Activated T-helper 2 cell treated with anti-CD3 and anti-CD28 coated beads, Interferon-gamma antibody, Interleukin-2, Interleukin-4, amounts not matched to agents 10 μg/mL and 5 μg/mL and 100 μg/mL, durations not matched to agents 14 hours and 24 hours and 36 hours (primary cell): ENCODE measurements at regions not wholly inside any gene's neighbourhood (a gene's known extent, or its start where the extent isn't known, plus 50 kb on each side); places are given as distances from the start of the nearest gene placed in this dataset.

ENCODE experiments used
- DNase-seq: peaks from one replicate; pipeline ENCODE4 v3.0.0; 2021; ENCODE audit warnings: low spot score
- H3K27ac Mint-ChIP-seq: one replicate; pipeline ENCODE4 v1.8.0; 2021; ENCODE audit warnings: mixed read lengths
- H3K27me3 Mint-ChIP-seq: one replicate; pipeline ENCODE4 v1.8.0; 2021; ENCODE audit warnings: low read depth, mixed read lengths
- H3K36me3 Mint-ChIP-seq: one replicate; pipeline ENCODE4 v1.8.0; 2021; ENCODE audit warnings: low read depth, mixed read lengths
- H3K4me1 Mint-ChIP-seq: one replicate; pipeline ENCODE4 v1.8.0; 2021; ENCODE audit warnings: low read depth, mixed read lengths
- H3K4me3 Mint-ChIP-seq: one replicate; pipeline ENCODE4 v1.8.0; 2021; ENCODE audit warnings: low read depth, mild to moderate bottlenecking, moderate library complexity, mixed read lengths
- H3K9me3 Mint-ChIP-seq: one replicate; pipeline ENCODE4 v1.8.0; 2021; ENCODE audit warnings: mixed read lengths
- intact Hi-C: fragments of 100-400 bp; cut with micrococcal nuclease; formaldehyde crosslinking; loops from one replicate; pipeline ENCODE4 v1.15.1; 2023

DNA sequence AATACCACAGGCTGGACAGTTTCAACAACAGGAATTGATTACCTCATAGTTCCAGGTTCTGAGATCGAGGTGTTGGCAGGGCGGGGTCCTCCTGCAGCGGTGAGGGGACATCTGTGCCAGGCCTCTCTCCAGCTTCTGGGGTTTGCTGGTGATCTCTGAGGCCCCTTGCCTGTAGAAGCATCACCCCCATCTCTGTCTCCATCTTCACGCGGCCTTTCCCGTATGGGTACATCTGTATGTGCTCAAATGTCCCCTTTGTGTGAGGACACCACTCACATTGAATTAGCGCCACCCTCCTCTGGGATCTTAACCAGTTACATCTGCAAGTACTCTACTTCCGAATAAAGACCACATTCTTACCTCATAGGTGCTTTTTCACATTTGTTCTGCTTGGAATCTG, 1029.9 kb downstream of the BRD1 start:
- H3K4me1 Mint-ChIP-seq, result no peaks in the 10 kb centered on the region
- H3K27me3 Mint-ChIP-seq, result no peaks in the 10 kb centered on the region
- H3K27ac Mint-ChIP-seq, result no peak overlapping the region
- peaks cover 6% of the 10 kb centered on the region for H3K9me3 Mint-ChIP-seq
- intact Hi-C loops, result no loop called here
- no peaks in the 10 kb centered on the region for H3K36me3 Mint-ChIP-seq
- no peak for DNase-seq
- no peak overlapping the region for H3K4me3 Mint-ChIP-seq

DNA sequence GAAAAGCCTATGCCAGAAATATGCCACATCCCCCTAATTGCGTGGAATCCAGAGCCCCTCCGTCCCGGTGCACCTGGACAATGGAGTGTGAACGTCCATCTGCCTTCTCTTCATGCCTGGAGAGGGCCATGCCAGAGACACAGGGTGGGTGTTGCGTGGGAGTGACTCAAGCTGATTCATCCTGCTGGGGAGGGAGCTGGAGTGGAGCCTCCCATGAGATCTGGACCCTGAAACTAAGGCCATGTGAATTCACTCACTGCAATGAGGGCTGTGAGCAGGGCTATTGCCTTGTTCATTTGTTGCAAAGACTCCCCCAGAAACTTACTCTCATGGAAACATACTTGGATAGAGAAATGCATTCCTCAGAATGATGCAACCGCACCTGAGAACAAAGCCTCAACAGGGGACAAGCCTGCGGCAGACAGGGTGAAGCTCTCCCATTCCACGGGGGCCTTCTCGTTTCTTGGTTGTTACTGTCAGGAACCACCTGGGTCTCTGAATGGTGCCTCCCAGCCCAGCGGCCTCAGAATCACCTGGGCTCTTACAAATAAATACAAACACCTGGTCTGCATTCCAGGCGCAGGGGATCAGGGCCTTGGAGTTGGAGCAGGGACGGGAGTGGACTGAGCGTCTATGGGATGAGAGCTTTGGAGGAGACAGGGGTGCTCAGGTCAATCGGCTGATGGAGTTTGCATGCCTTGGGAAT, 1031.2 kb downstream of the BRD1 start:
- no peaks in the 10 kb centered on the region for H3K27me3 Mint-ChIP-seq
- intact Hi-C loops, result no loop called here
- no peak for DNase-seq
- peaks cover 6% of the 10 kb centered on the region for H3K9me3 Mint-ChIP-seq
- no peaks in the 10 kb centered on the region for H3K4me1 Mint-ChIP-seq
- H3K27ac Mint-ChIP-seq, result no peak overlapping the region
- H3K4me3 Mint-ChIP-seq, result no peak overlapping the region
- no peaks in the 10 kb centered on the region for H3K36me3 Mint-ChIP-seq

GRCh38 chr22:48795664-48796063, 1032.0 kb downstream of the BRD1 start:
- H3K36me3 Mint-ChIP-seq, result no peaks in the 10 kb centered on the region
- DNase-seq, result no peak
- peaks cover 6% of the 10 kb centered on the region for H3K9me3 Mint-ChIP-seq
- intact Hi-C loops, result no loop called here
- no peak overlapping the region for H3K27ac Mint-ChIP-seq
- no peaks in the 10 kb centered on the region for H3K4me1 Mint-ChIP-seq
- H3K4me3 Mint-ChIP-seq, result no peak overlapping the region
- no peaks in the 10 kb centered on the region for H3K27me3 Mint-ChIP-seq

- H3K4me1 Mint-ChIP-seq, result no peaks in the 10 kb centered on the region
- peaks cover 6% of the 10 kb centered on the region for H3K9me3 Mint-ChIP-seq
- intact Hi-C loops, result no loop called here
- DNase-seq, result no peak
- no peak overlapping the region for H3K4me3 Mint-ChIP-seq
- no peaks in the 10 kb centered on the region for H3K27me3 Mint-ChIP-seq
- H3K27ac Mint-ChIP-seq, result no peak overlapping the region
- no peaks in the 10 kb centered on the region for H3K36me3 Mint-ChIP-seq
These were observed 1032.8 kb downstream of the BRD1 start for GRCh38 chr22:48794906-48795305.

DNA sequence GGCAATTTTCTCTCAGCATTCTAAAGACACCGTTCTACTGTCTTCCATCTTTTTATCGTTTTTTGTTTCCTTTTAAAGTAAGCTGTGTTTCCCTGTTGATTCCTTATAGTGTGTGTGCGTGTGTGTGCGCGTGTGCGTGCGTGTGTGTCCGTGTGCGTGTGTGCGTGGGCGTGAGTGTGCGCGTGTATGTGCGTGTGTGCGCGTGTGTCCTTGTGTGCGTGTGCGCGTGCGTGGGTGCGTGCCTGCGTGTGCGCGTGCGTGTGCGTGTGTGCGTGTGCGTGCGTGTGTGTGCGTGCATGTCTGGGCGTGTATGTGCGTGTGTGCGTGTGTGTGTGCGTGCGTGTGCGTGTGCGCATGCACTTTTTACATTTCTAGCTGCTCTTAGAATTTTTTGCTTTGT, 1033.7 kb downstream of the BRD1 start:
- H3K4me1 Mint-ChIP-seq, result no peaks in the 10 kb centered on the region
- H3K4me3 Mint-ChIP-seq, result no peak overlapping the region
- H3K36me3 Mint-ChIP-seq, result no peaks in the 10 kb centered on the region
- intact Hi-C loops, result no loop called here
- no peak overlapping the region for H3K27ac Mint-ChIP-seq
- H3K9me3 Mint-ChIP-seq, result peaks cover 6% of the 10 kb centered on the region
- no peak for DNase-seq
- H3K27me3 Mint-ChIP-seq, result no peaks in the 10 kb centered on the region

GRCh38 chr22:48786679-48786996, 1041.0 kb downstream of the BRD1 start:
- H3K9me3 Mint-ChIP-seq, result no peaks in the 10 kb centered on the region

DNA sequence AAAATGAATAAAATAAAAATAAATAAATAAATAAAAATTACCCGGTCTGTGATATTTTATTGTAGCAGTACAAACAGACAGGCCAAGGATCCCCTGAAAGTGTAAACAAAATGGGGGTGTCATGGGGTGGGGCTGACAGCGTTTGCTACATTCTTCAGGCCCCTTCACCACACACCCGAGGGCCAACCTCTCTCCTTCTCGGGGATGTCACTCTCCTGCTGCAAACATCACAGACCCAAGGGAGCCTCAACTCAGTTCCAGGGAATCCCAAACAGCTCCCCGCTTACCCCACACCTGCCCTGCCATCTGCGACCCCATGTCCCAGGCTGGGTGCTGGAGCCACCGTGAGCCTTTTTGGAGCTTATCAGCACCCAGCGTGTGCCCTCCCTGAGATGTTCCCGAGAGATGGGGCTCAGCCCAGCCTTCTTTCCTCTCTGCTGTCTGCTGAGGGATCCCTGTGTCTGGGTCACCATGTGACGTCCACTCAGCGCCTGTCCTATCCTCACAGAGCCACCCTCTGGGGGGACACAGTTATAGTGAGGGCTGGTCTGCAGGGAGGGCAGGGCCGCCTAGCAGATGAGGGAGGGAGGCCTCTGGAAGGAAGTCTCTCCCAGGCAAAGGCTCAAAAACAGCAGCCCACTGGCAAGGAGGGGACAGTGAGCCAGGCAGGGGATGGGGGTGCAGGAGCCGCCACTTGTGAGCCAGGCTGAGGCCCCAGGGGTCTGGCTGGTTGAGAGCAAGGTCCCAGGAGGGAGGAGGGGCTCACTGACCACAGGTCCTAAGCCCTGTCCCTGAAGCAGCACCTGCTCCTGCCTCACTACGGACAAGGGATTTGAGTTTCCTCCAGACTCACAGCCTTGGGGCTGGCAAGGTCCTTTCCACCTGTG, 1041.6 kb downstream of the BRD1 start:
- Mint-ChIP-seq H3K36me3 (no peaks in the 10 kb centered on the region), H3K4me1 (no peaks in the 10 kb centered on the region), H3K4me3 (no peak overlapping the region), H3K27me3 (no peaks in the 10 kb centered on the region), H3K9me3 (no peaks in the 10 kb centered on the region), H3K27ac (no peak overlapping the region)
- no peak for DNase-seq
- intact Hi-C loops, result no loop called here

More at GRCh38 chr22:48786679-48786996, 1041.0 kb downstream of the BRD1 start:
- intact Hi-C loops, result no loop called here
- H3K27me3 Mint-ChIP-seq, result no peaks in the 10 kb centered on the region
- H3K27ac Mint-ChIP-seq, result no peak overlapping the region
- H3K4me1 Mint-ChIP-seq, result no peaks in the 10 kb centered on the region
- no peak overlapping the region for H3K4me3 Mint-ChIP-seq
- H3K36me3 Mint-ChIP-seq, result no peaks in the 10 kb centered on the region
- DNase-seq, result no peak

DNA sequence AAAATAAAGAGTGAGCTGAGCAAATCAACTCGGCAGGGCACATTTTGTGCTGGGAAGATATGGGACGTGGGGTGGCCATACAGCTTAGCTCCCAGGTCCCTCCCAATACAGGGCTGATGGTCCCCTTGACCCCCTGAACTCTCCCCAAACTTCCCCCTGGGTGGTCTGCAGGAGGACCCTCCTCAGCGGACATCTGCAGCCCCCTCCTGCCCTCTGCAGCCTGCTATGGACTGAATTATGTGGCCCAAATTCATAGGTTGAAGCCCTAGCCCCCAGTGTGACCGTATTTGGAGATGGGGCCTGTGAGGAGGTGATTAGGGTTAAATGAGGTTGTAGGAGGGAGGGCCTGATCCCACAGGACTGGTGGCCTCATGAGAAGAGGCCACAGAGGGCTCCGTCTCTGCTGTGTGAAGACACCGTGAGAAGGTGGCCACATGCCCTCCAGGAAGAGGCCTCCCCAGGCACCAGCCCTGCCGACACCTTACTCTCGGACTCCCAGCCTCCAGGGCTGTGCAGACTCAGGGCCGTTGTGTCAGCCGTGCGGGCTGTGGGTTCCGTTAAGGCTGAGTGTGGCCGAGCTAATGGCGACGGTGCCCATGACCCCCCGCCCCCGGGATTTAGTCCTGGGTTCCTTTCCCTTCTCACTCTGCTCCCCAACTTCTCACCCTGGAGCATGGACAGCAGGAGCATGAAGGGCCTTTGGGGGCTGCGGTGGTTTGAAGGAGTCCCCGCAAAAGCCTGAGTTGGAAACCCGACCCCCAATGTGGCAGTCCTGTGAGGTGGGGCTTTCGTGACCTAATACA, 1042.8 kb downstream of the BRD1 start:
- Mint-ChIP-seq H3K4me3 (no peak overlapping the region), H3K27me3 (no peaks in the 10 kb centered on the region), H3K9me3 (no peaks in the 10 kb centered on the region), H3K36me3 (no peaks in the 10 kb centered on the region), H3K4me1 (no peaks in the 10 kb centered on the region), H3K27ac (no peak overlapping the region)
- DNase-seq, result no peak
- intact Hi-C loops, result no loop called here

GRCh38 chr22:48783821-48784266, 1043.8 kb downstream of the BRD1 start:
- Mint-ChIP-seq H3K9me3 (no peaks in the 10 kb centered on the region), H3K4me1 (no peaks in the 10 kb centered on the region), H3K36me3 (no peaks in the 10 kb centered on the region), H3K27ac (no peak overlapping the region), H3K27me3 (no peaks in the 10 kb centered on the region), H3K4me3 (no peak overlapping the region)
- intact Hi-C loops, result no loop called here
- peak; percentile 1 for DNase-seq

GRCh38 chr22:48782811-48783511, 1044.7 kb downstream of the BRD1 start:
- Mint-ChIP-seq H3K9me3 (peaks cover 4% of the 10 kb centered on the region), H3K27me3 (no peaks in the 10 kb centered on the region), H3K36me3 (no peaks in the 10 kb centered on the region), H3K4me1 (no peaks in the 10 kb centered on the region), H3K27ac (no peak overlapping the region), H3K4me3 (no peak overlapping the region)
- intact Hi-C loops, result no loop called here
- no peak for DNase-seq

DNA sequence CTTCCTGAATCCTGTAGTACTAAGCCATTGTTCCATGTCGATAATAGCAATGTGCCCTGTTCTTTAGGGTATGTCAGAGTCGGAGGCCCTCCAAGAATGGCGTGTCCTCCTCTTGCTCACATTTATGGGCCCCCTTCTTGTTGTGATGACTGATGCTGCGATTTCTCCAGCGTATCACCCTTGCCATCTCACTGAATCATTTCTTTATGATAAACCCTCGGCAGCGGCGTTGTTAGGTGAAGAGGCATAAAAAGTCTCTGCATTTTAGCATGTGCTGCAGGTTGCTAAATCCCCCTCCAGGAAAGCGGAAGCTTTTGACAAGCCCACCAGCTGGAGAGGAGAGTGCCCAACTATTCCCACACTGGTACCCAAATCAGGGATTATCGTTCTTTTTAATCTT, 1045.3 kb downstream of the BRD1 start:
- H3K36me3 Mint-ChIP-seq, result no peaks in the 10 kb centered on the region
- no peak overlapping the region for H3K27ac Mint-ChIP-seq
- no peak overlapping the region for H3K4me3 Mint-ChIP-seq
- DNase-seq, result no peak
- peaks cover 10% of the 10 kb centered on the region for H3K9me3 Mint-ChIP-seq
- H3K27me3 Mint-ChIP-seq, result no peaks in the 10 kb centered on the region
- intact Hi-C loops, result no loop called here
- H3K4me1 Mint-ChIP-seq, result no peaks in the 10 kb centered on the region

DNA sequence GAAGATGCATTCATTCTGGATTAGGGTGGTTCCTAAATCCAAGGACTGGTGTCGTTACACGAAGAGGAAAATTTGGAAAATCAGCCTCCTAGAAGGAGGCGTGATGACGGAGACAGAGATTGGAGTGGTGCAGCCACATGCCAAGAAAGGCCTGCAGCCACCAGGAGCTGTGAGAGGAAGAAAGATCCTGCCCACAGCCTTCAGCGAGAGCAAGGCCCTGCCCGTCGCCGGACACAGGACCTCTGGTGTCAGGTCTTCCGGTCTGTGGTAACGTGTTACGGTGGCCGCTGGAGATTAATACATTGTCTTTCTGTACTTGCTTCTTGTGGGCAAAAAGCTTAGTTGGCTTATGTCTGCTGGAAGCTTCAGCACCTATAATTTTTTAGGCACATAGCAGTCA, 1045.8 kb downstream of the BRD1 start:
- peaks cover 13% of the 10 kb centered on the region for H3K9me3 Mint-ChIP-seq
- H3K4me1 Mint-ChIP-seq, result no peaks in the 10 kb centered on the region
- DNase-seq, result no peak
- no peaks in the 10 kb centered on the region for H3K36me3 Mint-ChIP-seq
- H3K27ac Mint-ChIP-seq, result no peak overlapping the region
- intact Hi-C loops, result no loop called here
- no peaks in the 10 kb centered on the region for H3K27me3 Mint-ChIP-seq
- no peak overlapping the region for H3K4me3 Mint-ChIP-seq
